SU-DHL-6 (cell line): ENCODE measurements at regions not wholly inside any gene's neighbourhood (a gene's known extent, or its start where the extent isn't known, plus 50 kb on each side); places are given as distances from the start of the nearest gene placed in this dataset.
"Not testable (repeated sequence)": the region's sequence is repeated elsewhere in the genome, so short reads cannot be mapped to it uniquely, and the experiment has no call there.

Experiments
- H2AFZ ChIP-seq: fragments of 200-600 bp; sonication (generic); 2 replicates; pipeline ENCODE4 v1.6.1; 2014; ENCODE audit warnings: low read depth, mild to moderate bottlenecking, moderate library complexity, mixed read lengths, antibody characterized with exemption, low read length; ENCODE audit not compliant: severe bottlenecking
- H3F3A ChIP-seq: fragments of 200-600 bp; shearing (Covaris generic); 2 replicates; pipeline ENCODE4 v1.6.0; 2016; ENCODE audit warnings: antibody characterized with exemption, mild to moderate bottlenecking; ENCODE audit not compliant: insufficient read depth
- H3K27ac ChIP-seq: fragments of 200-600 bp; sonication (generic); 2 replicates; pipeline ENCODE4 v1.5.1; 2016; ENCODE audit warnings: low read depth, mild to moderate bottlenecking, low read length, moderate library complexity, mixed read lengths
- H3K27me3 ChIP-seq: fragments of 200-600 bp; sonication (generic), shearing (Covaris generic); 2 replicates; pipeline ENCODE4 v1.6.0; 2014; ENCODE audit warnings: mild to moderate bottlenecking, low read length
- H3K36me3 ChIP-seq: fragments of 200-600 bp; sonication (generic); 2 replicates; pipeline ENCODE4 v1.6.1; 2014; ENCODE audit warnings: mild to moderate bottlenecking, low read length, mixed read lengths
- H3K4me2 ChIP-seq: fragments of 300-600, 200-600 bp; shearing (Covaris generic), sonication (generic); 2 replicates; pipeline ENCODE4 v1.6.0; 2014; ENCODE audit warnings: low read length, low read depth, mild to moderate bottlenecking; ENCODE audit not compliant: poor library complexity, severe bottlenecking
- H3K4me3 ChIP-seq: fragments of 200-600 bp; sonication (generic); 2 replicates; pipeline ENCODE4 v1.5.1; 2014; ENCODE audit warnings: antibody characterized with exemption, low read length, mild to moderate bottlenecking, mixed read lengths; ENCODE audit not compliant: insufficient read depth, poor library complexity, severe bottlenecking
- H3K79me2 ChIP-seq: fragments of 200-600 bp; sonication (generic); 2 replicates; pipeline ENCODE4 v1.6.1; 2014; ENCODE audit warnings: mild to moderate bottlenecking, low read length, moderate library complexity; ENCODE audit not compliant: insufficient read depth
- H3K9ac ChIP-seq: fragments of 200-600 bp; sonication (generic); 2 replicates; pipeline ENCODE4 v1.7.0; 2014; ENCODE audit warnings: mild to moderate bottlenecking, low read length
- H3K9me2 ChIP-seq: fragments of 200-600 bp; sonication (generic); replicated peaks from 2 replicates; pipeline ENCODE4 v1.6.1; 2014; ENCODE audit warnings: low read length; ENCODE audit not compliant: insufficient read depth
- H3K9me3 ChIP-seq: fragments of 200-600 bp; sonication (generic); 2 replicates; pipeline ENCODE4 v1.6.1; 2014; ENCODE audit warnings: low read length, mixed read lengths; ENCODE audit not compliant: insufficient read depth
- H4K20me1 ChIP-seq: fragments of 200-600 bp; sonication (generic); 2 replicates; pipeline ENCODE4 v1.6.1; 2014; ENCODE audit warnings: low read depth, mild to moderate bottlenecking, antibody characterized with exemption, low read length, moderate library complexity, mixed read lengths
- EZH2phosphoT487 ChIP-seq: fragments of 200-600 bp; sonication (generic), shearing (Covaris generic); conservative IDR thresholded peaks from 2 replicates; pipeline ENCODE4 v1.6.1; 2018; ENCODE audit warnings: mild to moderate bottlenecking, antibody characterized with exemption, low read length, moderate library complexity, mixed read lengths
- TF ChIP-seq, protein P1 (sequence below): fragments of 200-600 bp; sonication (generic); IDR thresholded peaks from one replicate; pipeline ENCODE4 v1.5.1; 2017; ENCODE audit warnings: antibody characterized with exemption, mild to moderate bottlenecking, low read length, moderate library complexity; ENCODE audit not compliant: insufficient read depth, poor library complexity, severe bottlenecking

GRCh38 chr19:28611227-28611914 is 601.6 kb downstream of the UQCRFS1 start:
- H3K4me3 ChIP-seq, H4K20me1 ChIP-seq, H3F3A ChIP-seq, H3K9me2 ChIP-seq, H3K27me3 ChIP-seq, H3K79me2 ChIP-seq, H3K4me2 ChIP-seq, H3K27ac ChIP-seq, H2AFZ ChIP-seq, H3K9ac ChIP-seq: not testable (repeated sequence)
- TF ChIP-seq, protein P1, sequence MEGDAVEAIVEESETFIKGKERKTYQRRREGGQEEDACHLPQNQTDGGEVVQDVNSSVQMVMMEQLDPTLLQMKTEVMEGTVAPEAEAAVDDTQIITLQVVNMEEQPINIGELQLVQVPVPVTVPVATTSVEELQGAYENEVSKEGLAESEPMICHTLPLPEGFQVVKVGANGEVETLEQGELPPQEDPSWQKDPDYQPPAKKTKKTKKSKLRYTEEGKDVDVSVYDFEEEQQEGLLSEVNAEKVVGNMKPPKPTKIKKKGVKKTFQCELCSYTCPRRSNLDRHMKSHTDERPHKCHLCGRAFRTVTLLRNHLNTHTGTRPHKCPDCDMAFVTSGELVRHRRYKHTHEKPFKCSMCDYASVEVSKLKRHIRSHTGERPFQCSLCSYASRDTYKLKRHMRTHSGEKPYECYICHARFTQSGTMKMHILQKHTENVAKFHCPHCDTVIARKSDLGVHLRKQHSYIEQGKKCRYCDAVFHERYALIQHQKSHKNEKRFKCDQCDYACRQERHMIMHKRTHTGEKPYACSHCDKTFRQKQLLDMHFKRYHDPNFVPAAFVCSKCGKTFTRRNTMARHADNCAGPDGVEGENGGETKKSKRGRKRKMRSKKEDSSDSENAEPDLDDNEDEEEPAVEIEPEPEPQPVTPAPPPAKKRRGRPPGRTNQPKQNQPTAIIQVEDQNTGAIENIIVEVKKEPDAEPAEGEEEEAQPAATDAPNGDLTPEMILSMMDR = peak; percentile 9
- peaks cover 15% of the 10 kb centered on the region for H3K9me3 ChIP-seq
- peaks cover 18% of the 10 kb centered on the region for H3K36me3 ChIP-seq

DNA sequence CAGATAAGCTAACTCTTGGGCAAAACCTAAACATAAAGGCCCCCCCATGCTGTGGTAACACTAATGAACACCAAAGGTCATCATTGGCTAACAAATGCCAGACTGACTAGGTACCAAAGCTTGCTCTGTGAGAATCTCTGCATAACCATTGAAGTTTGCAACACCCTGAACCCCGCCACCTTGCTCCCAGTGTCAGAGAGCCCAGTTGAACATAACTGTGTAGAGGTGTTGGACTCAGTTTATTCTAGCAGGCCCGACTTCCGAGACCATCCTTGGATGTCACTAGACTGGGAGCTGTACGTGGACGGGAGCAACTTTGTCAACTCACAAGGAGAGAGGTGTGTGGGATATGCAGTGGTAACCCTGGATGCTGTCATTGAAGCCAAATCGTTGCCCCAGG is 602.2 kb downstream of the UQCRFS1 start:
- Histone ChIP-seq H3K27ac (no peak overlapping the region), H2AFZ (no peak overlapping the region), H3K4me3 (no peak overlapping the region), H3K79me2 (no peaks in the 10 kb centered on the region), H3K9me2 (no peaks in the 10 kb centered on the region), H3K9me3 (peaks cover 15% of the 10 kb centered on the region), H3F3A (no peaks in the 10 kb centered on the region), H3K36me3 (peaks cover 13% of the 10 kb centered on the region; the same call in 1 of the 2 replicates), H3K4me2 (no peak overlapping the region), H3K9ac (no peak overlapping the region), H3K27me3 (no peaks in the 10 kb centered on the region), H4K20me1 (no peaks in the 10 kb centered on the region)
- no peak for TF ChIP-seq EZH2phosphoT487
- TF ChIP-seq, protein P1 = no peak

- no peaks in the 10 kb centered on the region for H3K79me2 ChIP-seq
- no peak overlapping the region for H3K9ac ChIP-seq
- TF ChIP-seq, protein P1 = no peak
- no peak for TF ChIP-seq EZH2phosphoT487
- no peak overlapping the region for H3K27ac ChIP-seq
- H3K4me3 ChIP-seq = no peak overlapping the region
- peaks cover 6% of the 10 kb centered on the region; the same call in 1 of the 2 replicates for H3K36me3 ChIP-seq
- no peaks in the 10 kb centered on the region for H3K9me2 ChIP-seq
- no peaks in the 10 kb centered on the region for H3K27me3 ChIP-seq
- no peaks in the 10 kb centered on the region for H3F3A ChIP-seq
- H3K9me3 ChIP-seq = peaks cover 7% of the 10 kb centered on the region
- H3K4me2 ChIP-seq = no peak overlapping the region
- H2AFZ ChIP-seq = no peak overlapping the region
- no peaks in the 10 kb centered on the region for H4K20me1 ChIP-seq
Observed at GRCh38 chr19:28609944-28610343, 603.0 kb downstream of the UQCRFS1 start.
